ENCODE measurements at regions not wholly inside any gene's neighbourhood (a gene's known extent, or its start where the extent isn't known, plus 50 kb on each side); places are given as distances from the start of the nearest gene placed in this dataset.
"Not testable (repeated sequence)": the region's sequence is repeated elsewhere in the genome, so short reads cannot be mapped to it uniquely, and the experiment has no call there.

GRCh38 chr6:112887424-112887823 is 540.3 kb downstream of the RFPL4B start:
- not testable (repeated sequence) for DNase-seq

GRCh38 chr6:112899541-112899940 is 552.4 kb downstream of the RFPL4B start:
- no peak for DNase-seq

- no peak for DNase-seq
Measured at GRCh38 chr6:112903361-112903760, 556.2 kb downstream of the RFPL4B start.

GRCh38 chr6:112906726-112907125 is 559.6 kb downstream of the RFPL4B start:
- no peak for DNase-seq

- no peak for DNase-seq
Measured at GRCh38 chr6:112909781-112910180, 562.7 kb downstream of the RFPL4B start.

GRCh38 chr6:112910256-112910655 is 563.1 kb downstream of the RFPL4B start:
- no peak for DNase-seq

GRCh38 chr6:112911959-112912358 is 564.8 kb downstream of the RFPL4B start:
- no peak for DNase-seq

GRCh38 chr6:112912416-112913101 is 565.4 kb downstream of the RFPL4B start:
- no peak for DNase-seq

GRCh38 chr6:112919744-112920143 is 572.6 kb downstream of the RFPL4B start:
- DNase-seq: not testable (repeated sequence)

GRCh38 chr6:112920994-112921393 is 573.9 kb downstream of the RFPL4B start:
- DNase-seq: no peak

GRCh38 chr6:112923940-112924587 is 576.9 kb downstream of the RFPL4B start:
- no peak for DNase-seq

GRCh38 chr6:112925702-112926101 is 578.6 kb downstream of the RFPL4B start:
- DNase-seq: no peak

- DNase-seq: no peak
Measured at GRCh38 chr6:112927641-112928320, 580.7 kb downstream of the RFPL4B start.

- no peak for DNase-seq
Measured at GRCh38 chr6:112929641-112930040, 582.5 kb downstream of the RFPL4B start.

GRCh38 chr6:112931832-112932231 is 584.7 kb downstream of the RFPL4B start:
- no peak for DNase-seq

- no peak for DNase-seq
Measured at GRCh38 chr6:112933947-112934346, 586.8 kb downstream of the RFPL4B start.

GRCh38 chr6:112934433-112935327 is 587.5 kb downstream of the RFPL4B start:
- no peak for DNase-seq

GRCh38 chr6:112935402-112936078 is 588.4 kb downstream of the RFPL4B start:
- DNase-seq: no peak

- DNase-seq: no peak
Measured at GRCh38 chr6:112936079-112936472, 588.9 kb downstream of the RFPL4B start.

- DNase-seq: no peak
Measured at GRCh38 chr6:112936504-112936903, 589.4 kb downstream of the RFPL4B start.

GRCh38 chr6:112937690-112938089 is 590.6 kb downstream of the RFPL4B start:
- DNase-seq: not testable (repeated sequence)

GRCh38 chr6:112938650-112939049 is 591.5 kb downstream of the RFPL4B start:
- DNase-seq: no peak

All from NCI-H2171 (cell line).